T-helper 2 cell treated with Interferon-gamma antibody and Interleukin-4, amounts not matched to agents 5 μg/mL and 100 μg/mL, for 36 hours (primary cell): ENCODE measurements at regions not wholly inside any gene's neighbourhood (a gene's known extent, or its start where the extent isn't known, plus 50 kb on each side); places are given as distances from the start of the nearest gene placed in this dataset.
"Not testable (repeated sequence)": the region's sequence is repeated elsewhere in the genome, so short reads cannot be mapped to it uniquely, and the experiment has no call there.

Experiments used
- DNase-seq: peaks from one replicate; pipeline ENCODE4 v3.0.0; 2021; ENCODE audit warnings: low spot score
- H3K27ac Mint-ChIP-seq: one replicate; pipeline ENCODE4 v1.8.0; 2021; ENCODE audit warnings: mild to moderate bottlenecking, mixed read lengths
- H3K27me3 Mint-ChIP-seq: one replicate; pipeline ENCODE4 v1.8.0; 2021; ENCODE audit warnings: low read depth, mixed read lengths
- H3K36me3 Mint-ChIP-seq: one replicate; pipeline ENCODE4 v1.8.0; 2021; ENCODE audit warnings: low read depth, mixed read lengths
- H3K4me1 Mint-ChIP-seq: one replicate; pipeline ENCODE4 v1.8.0; 2021; ENCODE audit warnings: low read depth, mixed read lengths
- H3K4me3 Mint-ChIP-seq: one replicate; pipeline ENCODE4 v1.8.0; 2022; ENCODE audit warnings: mild to moderate bottlenecking, moderate library complexity, mixed read lengths
- H3K9me3 Mint-ChIP-seq: one replicate; pipeline ENCODE4 v1.8.0; 2021; ENCODE audit warnings: mixed read lengths

- no peaks in the 10 kb centered on the region for H3K9me3 Mint-ChIP-seq
- no peak overlapping the region for H3K4me3 Mint-ChIP-seq
- no peak overlapping the region for H3K27ac Mint-ChIP-seq
- H3K4me1 Mint-ChIP-seq = no peaks in the 10 kb centered on the region
- no peaks in the 10 kb centered on the region for H3K36me3 Mint-ChIP-seq
- H3K27me3 Mint-ChIP-seq = no peaks in the 10 kb centered on the region
- no peak for DNase-seq
Measured at GRCh38 chr5:17020678-17021601, 84.9 kb upstream of the MYO10 start.

GRCh38 chr5:17021602-17021932 lies 85.5 kb upstream of the MYO10 start:
- Mint-ChIP-seq H3K36me3 (no peaks in the 10 kb centered on the region), H3K4me3 (no peak overlapping the region), H3K9me3 (no peaks in the 10 kb centered on the region), H3K27me3 (no peaks in the 10 kb centered on the region), H3K27ac (no peak overlapping the region), H3K4me1 (no peaks in the 10 kb centered on the region)
- no peak for DNase-seq

- no peak for DNase-seq
- Mint-ChIP-seq H3K9me3 (no peaks in the 10 kb centered on the region), H3K36me3 (no peaks in the 10 kb centered on the region), H3K4me3 (no peak overlapping the region), H3K27me3 (no peaks in the 10 kb centered on the region), H3K27ac (no peak overlapping the region), H3K4me1 (no peaks in the 10 kb centered on the region)
Measured at GRCh38 chr5:17022296-17022695, 86.2 kb upstream of the MYO10 start.

- Mint-ChIP-seq H3K9me3 (peaks cover 4% of the 10 kb centered on the region), H3K27ac (no peak overlapping the region)
Measured at GRCh38 chr5:17024686-17025180, 88.6 kb upstream of the MYO10 start.

GRCh38 chr5:17031659-17032277 lies 95.7 kb upstream of the MYO10 start:
- not testable (repeated sequence) for H3K9me3 Mint-ChIP-seq, H3K27me3 Mint-ChIP-seq, H3K4me3 Mint-ChIP-seq, H3K27ac Mint-ChIP-seq, H3K36me3 Mint-ChIP-seq, DNase-seq, H3K4me1 Mint-ChIP-seq

More at GRCh38 chr5:17024686-17025180, 88.6 kb upstream of the MYO10 start:
- Mint-ChIP-seq H3K36me3 (no peaks in the 10 kb centered on the region), H3K4me3 (no peak overlapping the region), H3K27me3 (no peaks in the 10 kb centered on the region), H3K4me1 (no peaks in the 10 kb centered on the region)
- DNase-seq = no peak

- not testable (repeated sequence) for H3K27me3 Mint-ChIP-seq, H3K27ac Mint-ChIP-seq, H3K4me1 Mint-ChIP-seq, H3K36me3 Mint-ChIP-seq, DNase-seq, H3K4me3 Mint-ChIP-seq, H3K9me3 Mint-ChIP-seq
Measured at GRCh38 chr5:17032314-17032985, 96.4 kb upstream of the MYO10 start.

GRCh38 chr5:17034992-17035391 lies 98.9 kb upstream of the MYO10 start:
- DNase-seq, H3K27ac Mint-ChIP-seq, H3K9me3 Mint-ChIP-seq, H3K4me1 Mint-ChIP-seq, H3K27me3 Mint-ChIP-seq, H3K36me3 Mint-ChIP-seq, H3K4me3 Mint-ChIP-seq: not testable (repeated sequence)

GRCh38 chr5:17037751-17038150 lies 101.7 kb upstream of the MYO10 start:
- DNase-seq = no peak
- no peaks in the 10 kb centered on the region for H3K4me1 Mint-ChIP-seq
- no peak overlapping the region for H3K4me3 Mint-ChIP-seq
- no peaks in the 10 kb centered on the region for H3K9me3 Mint-ChIP-seq
- H3K36me3 Mint-ChIP-seq = no peaks in the 10 kb centered on the region
- no peak overlapping the region for H3K27ac Mint-ChIP-seq
- H3K27me3 Mint-ChIP-seq = no peaks in the 10 kb centered on the region

- no peak for DNase-seq
- Mint-ChIP-seq H3K9me3 (no peaks in the 10 kb centered on the region), H3K27ac (no peak overlapping the region), H3K4me1 (no peaks in the 10 kb centered on the region), H3K4me3 (no peak overlapping the region), H3K27me3 (no peaks in the 10 kb centered on the region), H3K36me3 (no peaks in the 10 kb centered on the region)
Measured at GRCh38 chr5:17039170-17039569, 103.1 kb upstream of the MYO10 start.

- Mint-ChIP-seq H3K4me1 (no peaks in the 10 kb centered on the region), H3K27me3 (no peaks in the 10 kb centered on the region), H3K9me3 (no peaks in the 10 kb centered on the region), H3K36me3 (no peaks in the 10 kb centered on the region), H3K27ac (no peak overlapping the region), H3K4me3 (no peak overlapping the region)
- DNase-seq = no peak
Measured at GRCh38 chr5:17042041-17042440, 106.0 kb upstream of the MYO10 start.

- H3K4me1 Mint-ChIP-seq = no peaks in the 10 kb centered on the region
- H3K27me3 Mint-ChIP-seq = no peaks in the 10 kb centered on the region
- no peak overlapping the region for H3K4me3 Mint-ChIP-seq
- H3K9me3 Mint-ChIP-seq = no peaks in the 10 kb centered on the region
- no peak for DNase-seq
- H3K27ac Mint-ChIP-seq = no peak overlapping the region
- no peaks in the 10 kb centered on the region for H3K36me3 Mint-ChIP-seq
Measured at GRCh38 chr5:17046320-17046719, 110.2 kb upstream of the MYO10 start.

- Mint-ChIP-seq H3K4me3 (no peak overlapping the region), H3K27me3 (no peaks in the 10 kb centered on the region), H3K9me3 (no peaks in the 10 kb centered on the region), H3K36me3 (no peaks in the 10 kb centered on the region), H3K4me1 (no peaks in the 10 kb centered on the region), H3K27ac (no peak overlapping the region)
- DNase-seq = no peak
Measured at GRCh38 chr5:17050236-17050635, 114.1 kb upstream of the MYO10 start.

GRCh38 chr5:17054911-17055310 lies 118.8 kb upstream of the MYO10 start:
- no peak overlapping the region for H3K4me3 Mint-ChIP-seq
- no peaks in the 10 kb centered on the region for H3K4me1 Mint-ChIP-seq
- H3K9me3 Mint-ChIP-seq = no peaks in the 10 kb centered on the region
- H3K36me3 Mint-ChIP-seq = no peaks in the 10 kb centered on the region
- H3K27me3 Mint-ChIP-seq = no peaks in the 10 kb centered on the region
- no peak for DNase-seq
- H3K27ac Mint-ChIP-seq = no peak overlapping the region

- Mint-ChIP-seq H3K4me1 (no peaks in the 10 kb centered on the region), H3K4me3 (no peak overlapping the region), H3K27ac (no peak overlapping the region), H3K36me3 (no peaks in the 10 kb centered on the region), H3K9me3 (no peaks in the 10 kb centered on the region), H3K27me3 (no peaks in the 10 kb centered on the region)
- DNase-seq = no peak
Measured at GRCh38 chr5:17056141-17056631, 120.1 kb upstream of the MYO10 start.
